Stimulated activated CD4-positive, alpha-beta T cell treated with anti-CD3 and anti-CD28 coated beads, Interleukin-12 subunit alpha, Interleukin-12 subunit beta, amount 100 ng/mL, for 4 hours (primary cell): ENCODE measurements at regions not wholly inside any gene's neighbourhood (a gene's known extent, or its start where the extent isn't known, plus 50 kb on each side); places are given as distances from the start of the nearest gene placed in this dataset.
"Not testable (repeated sequence)": the region's sequence is repeated elsewhere in the genome, so short reads cannot be mapped to it uniquely, and the experiment has no call there.

Experiments used
- DNase-seq: peaks from one replicate; pipeline ENCODE4 v3.0.0-alpha.2; 2020

- no peak for DNase-seq
Observed at GRCh38 chr16:59351305-59351903, 617.3 kb upstream of the GOT2 start.

DNA sequence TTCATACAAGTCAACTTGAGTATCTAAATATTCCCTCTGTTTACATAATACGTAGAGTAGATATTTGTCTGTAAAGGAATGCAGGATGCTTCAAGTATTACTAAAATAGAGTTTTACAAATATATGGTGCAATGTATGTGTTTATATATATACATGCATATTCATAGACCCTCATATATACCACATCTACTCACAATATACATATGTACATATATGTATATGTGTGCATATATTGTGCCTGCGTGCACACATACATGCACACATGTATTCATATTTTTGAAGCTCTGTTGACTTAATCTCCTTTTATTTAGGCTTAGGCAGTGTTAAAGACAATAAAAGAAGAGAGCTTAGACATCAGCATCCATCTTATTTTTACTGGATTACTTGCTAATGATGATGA is 616.6 kb upstream of the GOT2 start:
- no peak for DNase-seq

GRCh38 chr16:59342669-59343068 is 608.6 kb upstream of the GOT2 start:
- DNase-seq: no peak

- no peak for DNase-seq
Observed at GRCh38 chr16:59341368-59341767, 607.3 kb upstream of the GOT2 start.

- no peak for DNase-seq
Observed at GRCh38 chr16:59339871-59340270, 605.8 kb upstream of the GOT2 start.

DNA sequence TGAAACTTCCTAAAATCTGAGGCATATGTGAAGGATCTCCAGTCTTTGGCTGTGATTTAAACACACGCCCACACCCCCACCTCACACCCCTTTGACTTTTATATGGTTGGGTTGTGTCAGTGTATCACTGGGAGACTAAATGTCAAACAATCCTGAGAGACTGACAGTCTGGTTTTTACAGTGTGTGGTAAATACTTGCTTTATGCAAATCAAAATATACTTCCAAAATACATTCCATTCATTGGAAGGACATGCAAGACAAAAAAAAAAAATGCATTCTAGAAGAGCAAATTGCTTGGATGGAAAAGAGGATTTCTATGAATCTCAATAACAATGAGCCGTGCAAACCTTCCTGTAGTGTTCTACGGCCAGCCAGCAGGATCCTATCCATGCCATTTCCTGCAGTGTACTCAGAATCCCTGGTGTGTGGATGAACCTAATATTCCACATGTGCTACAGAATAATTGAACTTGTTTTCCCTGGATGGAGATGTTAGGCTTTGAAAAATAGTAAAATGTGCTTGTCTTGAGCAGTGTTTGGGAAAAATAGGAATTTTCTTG is 602.1 kb upstream of the GOT2 start:
- no peak for DNase-seq

- not testable (repeated sequence) for DNase-seq
Observed at GRCh38 chr16:59331708-59332107, 597.6 kb upstream of the GOT2 start.

- no peak for DNase-seq
Observed at GRCh38 chr16:59330019-59330670, 596.0 kb upstream of the GOT2 start.

GRCh38 chr16:59328961-59329360 is 594.8 kb upstream of the GOT2 start:
- no peak for DNase-seq

DNA sequence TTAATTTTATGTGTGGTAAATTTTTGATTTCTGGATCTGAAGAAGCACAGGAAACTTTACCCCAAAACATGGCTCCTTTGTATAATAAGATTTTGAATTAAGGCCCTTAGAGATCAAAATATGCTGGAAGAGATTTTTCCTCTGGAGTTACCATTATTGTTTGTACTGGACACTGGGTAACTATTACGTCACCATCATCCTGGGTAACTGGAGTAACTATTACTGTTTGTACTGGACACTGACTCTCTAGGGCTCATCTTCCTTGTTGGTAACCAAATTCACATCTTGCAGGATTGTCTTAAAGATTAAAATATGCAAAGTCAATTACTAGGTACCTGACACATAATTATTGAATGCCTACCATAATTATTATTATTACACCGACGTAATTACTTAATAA is 593.8 kb upstream of the GOT2 start:
- no peak for DNase-seq

- no peak for DNase-seq
Observed at GRCh38 chr16:59326955-59327354, 592.8 kb upstream of the GOT2 start.

DNA sequence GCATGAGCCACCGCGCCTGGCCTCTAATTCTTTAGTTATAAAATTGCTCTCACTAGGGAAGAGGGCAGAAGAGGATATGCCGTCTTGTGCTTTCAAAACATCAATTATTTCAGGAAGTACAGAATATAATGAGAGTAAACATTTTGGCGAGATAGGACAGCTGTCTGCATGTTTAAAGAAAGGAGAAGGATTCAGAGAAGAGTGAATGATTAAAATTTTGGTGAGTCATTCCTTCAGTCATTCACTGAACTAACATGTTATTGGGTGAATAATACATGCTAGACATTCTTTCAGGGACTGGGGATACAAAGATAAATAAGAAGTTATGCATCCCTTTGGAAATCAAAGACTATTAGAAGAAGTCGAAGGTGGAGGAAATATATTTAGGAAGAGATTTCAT is 590.3 kb upstream of the GOT2 start:
- DNase-seq: no peak

- no peak for DNase-seq
Observed at GRCh38 chr16:59320657-59321056, 586.5 kb upstream of the GOT2 start.

DNA sequence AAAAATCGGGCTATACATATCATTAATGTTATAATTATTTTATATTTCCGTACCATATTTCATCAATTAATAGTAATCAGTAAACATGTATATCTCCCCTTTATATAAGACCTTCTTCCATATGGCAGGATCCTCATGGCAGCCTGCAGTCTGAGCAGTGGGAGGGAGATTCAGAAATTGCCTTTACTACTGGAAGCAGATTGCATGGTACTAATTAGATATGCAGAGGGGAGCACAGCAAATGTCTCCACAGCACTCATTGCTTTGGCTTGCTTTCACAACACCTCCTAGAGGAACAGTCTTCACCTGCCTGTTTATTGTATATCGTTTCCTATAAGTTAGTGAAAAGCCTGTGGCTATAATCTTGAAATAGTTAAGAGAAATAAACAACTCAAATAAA is 585.8 kb upstream of the GOT2 start:
- DNase-seq: no peak

- DNase-seq: no peak
Observed at GRCh38 chr16:59305850-59306249, 571.7 kb upstream of the GOT2 start.

GRCh38 chr16:59296888-59297287 is 562.8 kb upstream of the GOT2 start:
- no peak for DNase-seq

DNA sequence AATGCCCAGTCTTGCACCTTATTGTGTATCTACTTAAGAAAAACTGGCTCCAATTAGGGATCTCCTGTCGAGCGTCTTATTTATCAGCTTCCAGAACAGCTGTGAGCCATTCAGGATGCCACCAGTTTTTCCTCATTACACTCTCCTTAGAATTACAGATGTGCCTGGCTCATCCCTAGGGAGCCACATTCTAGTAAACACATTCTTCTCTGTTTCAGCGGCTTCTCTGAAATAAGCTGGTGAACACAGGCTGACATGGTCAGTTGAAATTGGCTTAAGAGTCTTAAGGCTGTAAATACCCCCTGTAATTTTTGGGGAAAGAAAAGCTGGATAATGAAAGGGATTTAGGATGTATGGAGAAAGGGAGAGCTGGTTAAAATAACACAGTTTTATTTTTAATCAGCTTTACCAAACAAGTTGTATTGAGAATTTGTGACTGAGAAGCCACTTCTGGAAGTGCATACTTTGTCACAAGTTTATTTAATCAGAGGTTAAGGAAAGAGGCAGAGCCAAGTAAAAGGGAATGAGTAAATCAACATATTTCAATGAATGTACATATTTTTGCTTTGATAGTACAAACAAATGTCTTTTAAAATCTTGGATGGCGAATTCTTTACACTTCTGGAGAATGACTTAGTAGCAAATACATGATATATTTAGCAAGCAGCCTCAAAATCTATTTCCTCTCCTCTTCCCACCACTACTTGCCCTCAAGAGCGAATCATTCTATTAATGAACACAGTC is 562.0 kb upstream of the GOT2 start:
- no peak for DNase-seq

GRCh38 chr16:59295474-59295873 is 561.4 kb upstream of the GOT2 start:
- no peak for DNase-seq

DNA sequence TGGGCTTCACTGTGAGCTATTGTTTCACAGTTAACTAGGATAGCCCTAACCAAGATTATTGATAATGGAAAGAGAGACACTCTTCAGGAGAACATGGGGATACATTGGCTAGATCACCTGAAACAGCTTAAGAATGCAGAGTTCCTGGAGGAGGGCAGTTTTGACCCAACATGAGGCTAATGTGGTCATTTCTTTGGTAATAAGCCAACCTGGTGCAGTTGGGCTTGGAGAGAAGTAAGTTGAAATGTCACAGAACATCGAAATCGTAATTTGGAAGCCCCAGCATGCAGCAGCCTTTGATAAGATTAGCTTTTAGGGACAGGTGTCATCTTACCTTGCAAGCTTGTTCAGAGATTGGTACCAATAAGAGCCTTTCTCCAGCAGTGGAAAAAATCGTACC is 556.6 kb upstream of the GOT2 start:
- no peak for DNase-seq

DNA sequence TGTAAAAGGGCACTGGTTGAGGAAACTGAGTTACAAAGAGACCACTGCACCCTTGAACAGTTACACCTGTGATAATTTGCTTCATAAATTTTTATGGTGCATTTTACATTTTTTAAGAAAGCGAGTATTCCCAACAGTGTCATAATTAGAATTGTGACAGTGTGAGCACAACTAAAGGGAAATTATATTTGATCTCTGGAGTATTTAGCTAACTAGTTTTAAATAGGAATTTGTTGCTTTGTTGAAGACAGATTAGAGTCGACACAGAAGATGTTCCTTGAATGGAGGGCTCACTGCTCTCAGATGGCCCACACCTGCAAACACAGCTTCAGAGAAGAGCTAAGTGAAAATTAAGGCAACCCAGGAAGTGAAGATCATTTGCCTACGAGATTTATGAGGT is 555.0 kb upstream of the GOT2 start:
- DNase-seq: no peak

DNA sequence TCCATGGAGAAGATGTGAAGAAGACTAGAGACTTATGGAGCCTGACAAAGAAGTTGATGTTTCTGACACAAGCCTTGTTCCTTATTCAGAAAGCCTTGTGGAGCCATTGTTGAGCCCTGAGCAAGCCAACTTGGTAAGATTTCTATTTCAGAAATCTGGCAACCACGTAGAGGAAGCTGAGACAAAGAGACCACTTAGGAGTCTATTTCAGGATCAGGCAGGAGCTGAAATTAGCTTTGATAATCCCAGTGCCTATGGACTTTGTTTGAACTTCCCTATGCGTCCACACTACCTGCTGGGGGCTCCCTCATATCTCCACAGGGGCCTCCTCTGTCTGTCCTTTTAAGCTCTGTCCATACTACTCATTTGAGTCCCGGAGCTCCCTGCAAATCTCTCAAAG is 540.0 kb upstream of the GOT2 start:
- no peak for DNase-seq

- DNase-seq: no peak
Observed at GRCh38 chr16:59263955-59264354, 529.8 kb upstream of the GOT2 start.

DNA sequence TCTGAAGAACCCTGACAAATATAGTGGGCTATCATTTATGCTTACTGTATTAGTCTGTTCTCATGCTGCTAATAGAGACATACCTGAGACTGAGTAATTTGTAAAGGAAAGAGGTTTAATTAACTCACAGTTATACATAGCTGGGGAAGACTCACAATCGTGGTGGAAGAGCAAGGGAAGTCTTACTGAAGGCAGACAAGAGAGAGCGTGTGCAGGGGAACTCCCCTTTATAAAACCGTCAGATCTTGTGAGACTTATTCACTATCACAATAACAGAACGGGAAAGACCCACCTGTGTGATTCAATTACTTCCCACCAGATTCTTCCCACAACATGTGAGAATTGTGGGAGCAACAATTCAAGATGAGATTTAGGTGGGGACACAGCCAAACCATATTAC is 526.8 kb upstream of the GOT2 start:
- no peak for DNase-seq

DNA sequence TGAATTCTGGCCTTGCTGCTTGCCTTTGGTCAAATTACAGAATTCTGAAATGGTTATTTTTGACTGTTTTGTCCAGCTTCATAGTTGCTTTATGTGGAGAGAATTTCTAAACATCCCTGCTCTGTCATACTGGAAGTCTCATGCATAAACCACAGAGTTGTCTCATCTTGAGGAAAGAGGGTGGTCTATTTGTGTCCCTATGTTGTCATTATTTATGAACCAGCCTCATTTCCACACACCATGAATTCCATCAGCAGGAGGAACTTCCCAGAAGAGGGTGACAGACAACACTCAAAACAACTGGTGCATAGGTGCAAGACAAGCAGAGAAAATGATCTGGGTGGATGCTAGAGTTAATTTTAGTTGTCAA is 525.8 kb upstream of the GOT2 start:
- DNase-seq: no peak
